Thyroid gland (tissue), 4 donors: ENCODE measurements at regions not wholly inside any gene's neighbourhood (a gene's known extent, or its start where the extent isn't known, plus 50 kb on each side); places are given as distances from the start of the nearest gene placed in this dataset.

Experiments
- POLR2A ChIP-seq, 2 donors: fragments of 450-650 bp; IDR thresholded peaks; one replicate each; pipeline ENCODE4 v1.6.1; 2017; ENCODE audit warnings: antibody characterized with exemption in 2 of 2, mild to moderate bottlenecking in 2 of 2, moderate library complexity in 1 of 2
- TF ChIP-seq, protein P1 (sequence below), 6 experiments: fragments of 200-600 bp in 3 of 6; fragments of 450-650 bp in 3 of 6; sonication (generic) in 3 of 6; IDR thresholded peaks; one replicate each; pipeline ENCODE4 v1.5.1; 2016 to 2019; ENCODE audit warnings: antibody characterized with exemption in 6 of 6, mild to moderate bottlenecking in 2 of 6, inconsistent platforms in 1 of 6, moderate library complexity in 1 of 6

DNA sequence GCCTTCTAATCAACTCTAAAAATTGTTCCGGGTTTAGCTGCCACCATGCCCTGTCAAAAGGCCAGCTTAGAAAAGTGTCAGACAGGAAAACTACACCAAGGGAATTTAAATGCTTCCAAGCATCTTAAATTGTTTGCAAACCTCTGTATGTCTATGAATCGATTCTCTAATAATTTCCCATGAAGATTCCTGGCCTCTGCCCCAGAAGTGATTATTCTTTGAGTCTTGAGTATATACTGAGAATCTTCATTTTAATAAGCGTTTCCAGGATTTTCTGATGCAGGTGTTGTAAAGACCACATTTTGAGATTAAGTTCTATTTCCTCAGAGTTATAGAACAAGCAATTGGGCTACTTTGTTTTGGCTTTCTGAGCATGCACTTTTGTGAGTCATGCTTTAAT is 471.8 kb upstream of the JAG1 start:
- TF ChIP-seq, protein P1, sequence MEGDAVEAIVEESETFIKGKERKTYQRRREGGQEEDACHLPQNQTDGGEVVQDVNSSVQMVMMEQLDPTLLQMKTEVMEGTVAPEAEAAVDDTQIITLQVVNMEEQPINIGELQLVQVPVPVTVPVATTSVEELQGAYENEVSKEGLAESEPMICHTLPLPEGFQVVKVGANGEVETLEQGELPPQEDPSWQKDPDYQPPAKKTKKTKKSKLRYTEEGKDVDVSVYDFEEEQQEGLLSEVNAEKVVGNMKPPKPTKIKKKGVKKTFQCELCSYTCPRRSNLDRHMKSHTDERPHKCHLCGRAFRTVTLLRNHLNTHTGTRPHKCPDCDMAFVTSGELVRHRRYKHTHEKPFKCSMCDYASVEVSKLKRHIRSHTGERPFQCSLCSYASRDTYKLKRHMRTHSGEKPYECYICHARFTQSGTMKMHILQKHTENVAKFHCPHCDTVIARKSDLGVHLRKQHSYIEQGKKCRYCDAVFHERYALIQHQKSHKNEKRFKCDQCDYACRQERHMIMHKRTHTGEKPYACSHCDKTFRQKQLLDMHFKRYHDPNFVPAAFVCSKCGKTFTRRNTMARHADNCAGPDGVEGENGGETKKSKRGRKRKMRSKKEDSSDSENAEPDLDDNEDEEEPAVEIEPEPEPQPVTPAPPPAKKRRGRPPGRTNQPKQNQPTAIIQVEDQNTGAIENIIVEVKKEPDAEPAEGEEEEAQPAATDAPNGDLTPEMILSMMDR (IDR thresholded peaks at IDR 0.05): no peak
- TF ChIP-seq POLR2A (IDR thresholded peaks at IDR 0.05): no peak
